ENCODE measurements at regions not wholly inside any gene's neighbourhood (a gene's known extent, or its start where the extent isn't known, plus 50 kb on each side); places are given as distances from the start of the nearest gene placed in this dataset.

DNA sequence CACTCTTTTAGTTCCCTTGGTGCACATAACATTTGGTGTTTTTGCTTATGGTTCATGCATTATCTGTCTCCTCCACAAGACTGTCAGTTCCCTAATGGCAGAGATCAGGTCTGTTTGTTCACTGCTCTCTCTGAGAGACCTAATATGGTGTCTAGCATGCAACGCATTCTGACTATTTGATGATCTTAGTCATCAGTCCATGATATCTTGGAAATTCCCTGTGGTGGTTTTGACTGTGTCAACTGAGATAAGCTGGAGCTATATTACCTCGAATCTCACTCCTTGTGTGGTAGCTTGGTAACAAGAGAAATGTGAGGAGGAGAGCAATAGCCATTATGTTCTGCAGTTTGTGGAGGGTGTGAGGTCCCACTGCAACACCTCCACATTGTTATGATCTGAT is 229.8 kb downstream of the FRK start:
- TF ChIP-seq, protein P1, sequence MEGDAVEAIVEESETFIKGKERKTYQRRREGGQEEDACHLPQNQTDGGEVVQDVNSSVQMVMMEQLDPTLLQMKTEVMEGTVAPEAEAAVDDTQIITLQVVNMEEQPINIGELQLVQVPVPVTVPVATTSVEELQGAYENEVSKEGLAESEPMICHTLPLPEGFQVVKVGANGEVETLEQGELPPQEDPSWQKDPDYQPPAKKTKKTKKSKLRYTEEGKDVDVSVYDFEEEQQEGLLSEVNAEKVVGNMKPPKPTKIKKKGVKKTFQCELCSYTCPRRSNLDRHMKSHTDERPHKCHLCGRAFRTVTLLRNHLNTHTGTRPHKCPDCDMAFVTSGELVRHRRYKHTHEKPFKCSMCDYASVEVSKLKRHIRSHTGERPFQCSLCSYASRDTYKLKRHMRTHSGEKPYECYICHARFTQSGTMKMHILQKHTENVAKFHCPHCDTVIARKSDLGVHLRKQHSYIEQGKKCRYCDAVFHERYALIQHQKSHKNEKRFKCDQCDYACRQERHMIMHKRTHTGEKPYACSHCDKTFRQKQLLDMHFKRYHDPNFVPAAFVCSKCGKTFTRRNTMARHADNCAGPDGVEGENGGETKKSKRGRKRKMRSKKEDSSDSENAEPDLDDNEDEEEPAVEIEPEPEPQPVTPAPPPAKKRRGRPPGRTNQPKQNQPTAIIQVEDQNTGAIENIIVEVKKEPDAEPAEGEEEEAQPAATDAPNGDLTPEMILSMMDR (conservative IDR thresholded peaks at IDR 0.05; ENCODE audit: low read depth, low read length), result no peak
- TF ChIP-seq EZH2 (IDR thresholded peaks at IDR 0.05; ENCODE audit: borderline replicate concordance, low read depth, low read length, poor library complexity, severe bottlenecking), result no peak

Measured in A673 (cell line).